ENCODE measurements at regions not wholly inside any gene's neighbourhood (a gene's known extent, or its start where the extent isn't known, plus 50 kb on each side); places are given as distances from the start of the nearest gene placed in this dataset.

DNA sequence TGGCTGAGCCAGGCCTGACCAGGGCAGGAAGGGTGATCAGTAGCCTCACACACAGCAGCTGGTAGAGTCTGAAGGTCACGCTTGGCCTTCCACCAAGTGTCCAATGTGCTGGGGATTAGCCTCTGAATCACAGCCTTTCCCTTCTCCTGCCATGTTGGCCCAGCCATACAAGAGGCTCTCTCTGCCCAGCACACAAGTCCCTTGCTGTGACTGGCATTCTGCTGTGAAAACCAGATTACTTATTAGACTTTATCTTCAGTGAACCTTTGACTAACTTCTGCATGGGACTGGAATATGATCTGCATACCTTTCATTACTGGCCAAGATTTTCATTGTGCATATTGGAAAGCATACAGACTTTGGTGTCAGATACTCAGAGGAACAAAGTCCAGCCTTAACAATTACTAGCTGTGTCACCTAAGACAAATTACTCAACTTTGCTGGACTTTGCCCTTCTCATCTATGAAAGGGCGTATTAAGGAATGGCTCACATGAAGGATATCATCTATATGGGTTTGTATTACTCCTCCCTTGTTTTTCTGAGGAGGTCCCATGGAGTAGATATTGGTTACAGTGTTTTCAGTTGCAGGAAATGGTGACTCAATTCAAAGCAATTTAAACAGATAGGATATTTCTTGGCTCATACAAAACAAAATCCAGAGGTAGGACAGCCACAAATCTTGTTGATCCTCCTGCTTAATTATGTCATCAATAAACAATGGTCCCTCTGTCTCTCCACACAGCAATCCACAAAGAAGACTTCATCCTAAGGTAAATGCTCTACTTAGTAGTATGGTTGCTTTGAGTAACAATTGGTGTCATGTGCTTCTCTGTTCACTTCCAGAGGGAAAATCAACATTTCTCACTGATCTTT lies 99.6 kb downstream of the DYRK2 start (continued):
- no peak for TF ChIP-seq JUNB (CRISPR knock-in tag; IDR thresholded peaks at IDR 0.05; ENCODE audit: borderline replicate concordance)
- TF ChIP-seq ATM (IDR thresholded peaks at IDR 0.05; ENCODE audit: borderline replicate concordance) = no peak
- no peak for TF ChIP-seq BRD4 (CRISPR knock-in tag; IDR thresholded peaks at IDR 0.05)
- peak; percentile 71; the same call in 1 of the 2 replicates for TF ChIP-seq GFI1 (CRISPR knock-in tag; IDR thresholded peaks at IDR 0.05; ENCODE audit: borderline replicate concordance)
- TF ChIP-seq, protein P1, sequence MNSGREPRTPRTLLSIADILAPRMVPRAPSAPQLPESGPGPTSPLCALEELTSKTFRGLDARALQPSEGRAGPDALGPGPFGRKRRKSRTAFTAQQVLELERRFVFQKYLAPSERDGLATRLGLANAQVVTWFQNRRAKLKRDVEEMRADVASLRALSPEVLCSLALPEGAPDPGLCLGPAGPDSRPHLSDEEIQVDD (CRISPR knock-in tag; IDR thresholded peaks at IDR 0.05; ENCODE audit: borderline replicate concordance) = no peak
- TF ChIP-seq ZFX (CRISPR knock-in tag; IDR thresholded peaks at IDR 0.05; ENCODE audit: low read depth) = 0 out of 2 replicates have a peak, but pooled peaks have one; percentile 25
- no peak for TF ChIP-seq TAF1 (CRISPR knock-in tag; IDR thresholded peaks at IDR 0.05)
- TF ChIP-seq ZNF251 (CRISPR knock-in tag; IDR thresholded peaks at IDR 0.05) = no peak
- TF ChIP-seq, protein P2, sequence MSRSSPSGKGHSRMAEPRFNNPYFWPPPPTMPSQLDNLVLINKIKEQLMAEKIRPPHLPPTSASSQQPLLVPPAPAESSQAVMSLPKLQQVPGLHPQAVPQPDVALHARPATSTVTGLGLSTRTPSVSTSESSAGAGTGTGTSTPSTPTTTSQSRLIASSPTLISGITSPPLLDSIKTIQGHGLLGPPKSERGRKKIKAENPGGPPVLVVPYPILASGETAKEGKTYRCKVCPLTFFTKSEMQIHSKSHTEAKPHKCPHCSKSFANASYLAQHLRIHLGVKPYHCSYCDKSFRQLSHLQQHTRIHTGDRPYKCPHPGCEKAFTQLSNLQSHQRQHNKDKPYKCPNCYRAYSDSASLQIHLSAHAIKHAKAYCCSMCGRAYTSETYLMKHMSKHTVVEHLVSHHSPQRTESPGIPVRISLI (CRISPR knock-in tag; IDR thresholded peaks at IDR 0.05; ENCODE audit: borderline replicate concordance) = no peak
- no peak for TF ChIP-seq MAFF (IDR thresholded peaks at IDR 0.05; ENCODE audit: low read depth, low read length)
- TF ChIP-seq, protein P3, sequence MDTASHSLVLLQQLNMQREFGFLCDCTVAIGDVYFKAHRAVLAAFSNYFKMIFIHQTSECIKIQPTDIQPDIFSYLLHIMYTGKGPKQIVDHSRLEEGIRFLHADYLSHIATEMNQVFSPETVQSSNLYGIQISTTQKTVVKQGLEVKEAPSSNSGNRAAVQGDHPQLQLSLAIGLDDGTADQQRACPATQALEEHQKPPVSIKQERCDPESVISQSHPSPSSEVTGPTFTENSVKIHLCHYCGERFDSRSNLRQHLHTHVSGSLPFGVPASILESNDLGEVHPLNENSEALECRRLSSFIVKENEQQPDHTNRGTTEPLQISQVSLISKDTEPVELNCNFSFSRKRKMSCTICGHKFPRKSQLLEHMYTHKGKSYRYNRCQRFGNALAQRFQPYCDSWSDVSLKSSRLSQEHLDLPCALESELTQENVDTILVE (CRISPR knock-in tag; IDR thresholded peaks at IDR 0.05) = no peak
- TF ChIP-seq SNAI1 (CRISPR knock-in tag; IDR thresholded peaks at IDR 0.05; ENCODE audit: borderline replicate concordance) = no peak
- TF ChIP-seq CBX5 (CRISPR knock-in tag; IDR thresholded peaks at IDR 0.05; ENCODE audit: borderline replicate concordance) = peak; percentile 74; the same call in 1 of the 2 replicates
- TF ChIP-seq, protein P4, sequence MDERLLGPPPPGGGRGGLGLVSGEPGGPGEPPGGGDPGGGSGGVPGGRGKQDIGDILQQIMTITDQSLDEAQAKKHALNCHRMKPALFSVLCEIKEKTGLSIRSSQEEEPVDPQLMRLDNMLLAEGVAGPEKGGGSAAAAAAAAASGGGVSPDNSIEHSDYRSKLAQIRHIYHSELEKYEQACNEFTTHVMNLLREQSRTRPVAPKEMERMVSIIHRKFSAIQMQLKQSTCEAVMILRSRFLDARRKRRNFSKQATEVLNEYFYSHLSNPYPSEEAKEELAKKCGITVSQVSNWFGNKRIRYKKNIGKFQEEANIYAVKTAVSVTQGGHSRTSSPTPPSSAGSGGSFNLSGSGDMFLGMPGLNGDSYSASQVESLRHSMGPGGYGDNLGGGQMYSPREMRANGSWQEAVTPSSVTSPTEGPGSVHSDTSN (CRISPR knock-in tag; IDR thresholded peaks at IDR 0.05) = no peak
- TF ChIP-seq ZNF746 (CRISPR knock-in tag; IDR thresholded peaks at IDR 0.05) = no peak
- TF ChIP-seq STAT5B (CRISPR knock-in tag; IDR thresholded peaks at IDR 0.05) = no peak
- TF ChIP-seq TBX3 (IDR thresholded peaks at IDR 0.05; ENCODE audit: borderline replicate concordance) = peak; percentile 46; the same call in 1 of the 2 replicates
- no peak for TF ChIP-seq CBX1 (IDR thresholded peaks at IDR 0.05; ENCODE audit: low read depth)
- TF ChIP-seq ATF7 (IDR thresholded peaks at IDR 0.05) = no peak
- TF ChIP-seq ATF7 (CRISPR knock-in tag; IDR thresholded peaks at IDR 0.05) = no peak
- TF ChIP-seq FOXP1 (IDR thresholded peaks at IDR 0.05) = no peak
- TF ChIP-seq FOXP1 (CRISPR knock-in tag; IDR thresholded peaks at IDR 0.05) = peak; percentile 17; the same call in 1 of the 2 replicates
- TF ChIP-seq ZNF780A (CRISPR knock-in tag; IDR thresholded peaks at IDR 0.05) = no peak
- no peak for TF ChIP-seq ZSCAN31 (CRISPR knock-in tag; IDR thresholded peaks at IDR 0.05; ENCODE audit: low read depth)
- TF ChIP-seq EZH2 (conservative IDR thresholded peaks at IDR 0.05; ENCODE audit: low read depth, low read length) = no peak
- no peak for TF ChIP-seq ZFP41 (CRISPR knock-in tag; IDR thresholded peaks at IDR 0.05; ENCODE audit: borderline replicate concordance)
- TF ChIP-seq MEIS2 (CRISPR knock-in tag; IDR thresholded peaks at IDR 0.05) = no peak
- no peak for TF ChIP-seq ZNF430 (CRISPR knock-in tag; IDR thresholded peaks at IDR 0.05)
- no peak for TF ChIP-seq KAT7 (CRISPR knock-in tag; IDR thresholded peaks at IDR 0.05; ENCODE audit: borderline replicate concordance)
